ENCODE measurements at regions not wholly inside any gene's neighbourhood (a gene's known extent, or its start where the extent isn't known, plus 50 kb on each side); places are given as distances from the start of the nearest gene placed in this dataset.
"Not testable (repeated sequence)": the region's sequence is repeated elsewhere in the genome, so short reads cannot be mapped to it uniquely, and the experiment has no call there.

DNA sequence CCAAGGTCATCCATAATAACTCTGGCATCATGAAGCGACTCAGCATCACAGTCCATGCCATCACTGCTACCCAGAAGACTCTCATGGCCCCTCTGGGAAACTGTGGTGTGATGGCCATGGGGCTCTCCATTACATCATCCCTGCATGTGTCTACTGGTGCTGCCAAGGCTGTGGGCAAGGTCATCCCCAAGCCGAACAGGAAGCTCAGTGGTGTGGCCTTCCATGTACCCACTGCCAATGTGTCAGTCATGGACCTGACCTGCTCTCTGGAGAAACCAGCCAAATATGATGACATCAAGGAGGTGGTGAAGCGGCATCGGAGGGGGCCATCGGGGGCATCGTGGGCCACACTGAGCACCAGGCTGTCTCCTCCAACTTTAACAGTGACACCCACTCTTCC is 65.1 kb upstream of the ARHGAP29 start:
- no peak for DNase-seq (ENCODE audit: low spot score)

DNA sequence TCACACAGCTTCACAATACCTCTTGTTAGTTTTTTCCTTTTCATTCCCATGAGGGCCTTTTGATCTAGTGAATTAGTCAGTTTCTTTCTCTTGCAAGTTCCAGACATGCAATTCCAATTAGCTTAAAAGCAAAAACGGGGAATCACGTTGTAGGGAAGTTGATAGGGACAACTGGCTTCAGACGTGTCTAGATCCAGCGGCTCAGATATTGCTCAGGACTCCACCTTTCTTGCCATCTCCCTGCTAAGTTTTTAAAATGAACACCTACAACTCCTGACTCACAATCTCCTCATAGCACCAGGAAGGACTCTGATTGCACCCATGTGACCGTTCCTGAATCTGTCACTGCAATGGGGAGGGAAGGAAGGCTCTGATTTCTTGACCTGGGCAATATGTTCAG is 63.8 kb upstream of the ARHGAP29 start:
- DNase-seq (ENCODE audit: low spot score) = no peak

DNA sequence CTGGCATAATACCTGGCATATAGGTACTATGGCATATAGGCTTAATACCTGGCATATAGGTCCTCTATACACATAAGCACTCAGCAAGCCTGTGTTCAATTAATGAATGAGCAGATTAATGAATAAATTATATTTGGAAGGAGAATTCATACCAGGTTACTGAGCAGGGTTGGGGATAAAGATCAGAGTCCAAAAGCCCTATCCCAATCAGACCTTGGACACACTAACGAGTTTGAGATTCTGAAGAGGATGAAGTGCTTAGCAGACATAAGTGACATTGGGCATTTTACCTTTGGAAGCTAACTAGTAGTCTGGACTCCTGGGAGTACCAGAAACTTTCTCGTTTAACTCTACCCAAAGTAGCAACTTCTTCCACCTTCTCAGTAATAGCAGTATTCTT is 63.3 kb upstream of the ARHGAP29 start:
- no peak for DNase-seq (ENCODE audit: low spot score)

DNA sequence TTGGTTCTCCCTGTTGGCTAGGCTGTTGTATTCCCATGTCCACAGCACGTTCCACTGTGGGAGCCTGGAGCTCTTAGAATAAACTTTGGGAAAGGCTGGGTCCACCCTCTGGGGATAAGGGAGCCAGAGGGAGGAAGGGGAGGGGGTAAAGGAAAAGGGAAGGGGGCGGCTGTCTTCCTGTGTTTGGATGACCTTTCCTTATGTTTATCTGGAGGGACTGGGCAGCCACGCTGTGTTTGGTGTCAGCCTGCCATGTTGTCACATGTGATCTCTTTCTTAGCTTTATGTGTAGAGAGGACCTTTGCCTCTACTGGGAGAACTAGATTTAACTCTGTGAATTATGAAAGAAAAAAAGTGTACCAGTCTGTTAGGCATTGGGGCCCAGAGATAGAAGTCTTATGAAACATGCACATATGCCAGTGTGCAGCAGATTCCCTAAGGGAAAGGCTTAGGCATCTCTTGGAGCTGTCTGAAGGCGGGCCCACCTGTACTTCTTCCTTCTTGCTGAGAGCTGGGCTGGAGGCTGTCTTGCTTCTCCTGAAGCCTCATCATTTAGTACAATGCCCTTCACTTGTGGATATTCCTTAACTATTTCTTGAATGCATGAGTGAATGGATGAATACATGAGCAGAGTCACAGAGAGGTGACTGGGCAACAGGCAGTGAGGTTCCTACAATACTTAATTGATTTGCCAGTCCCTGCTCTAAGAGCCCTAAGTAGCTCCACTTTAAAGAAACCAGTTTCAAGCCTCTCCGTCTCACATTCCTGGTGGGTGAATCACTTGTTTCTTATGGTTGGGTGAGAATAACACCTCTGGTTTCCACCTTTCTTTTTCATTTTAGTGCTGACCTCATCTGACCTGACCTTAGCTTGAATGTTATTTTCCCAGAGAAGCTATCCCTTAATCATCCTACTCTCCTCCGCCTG is 62.5 kb upstream of the ARHGAP29 start:
- no peak for DNase-seq (ENCODE audit: low spot score)

DNA sequence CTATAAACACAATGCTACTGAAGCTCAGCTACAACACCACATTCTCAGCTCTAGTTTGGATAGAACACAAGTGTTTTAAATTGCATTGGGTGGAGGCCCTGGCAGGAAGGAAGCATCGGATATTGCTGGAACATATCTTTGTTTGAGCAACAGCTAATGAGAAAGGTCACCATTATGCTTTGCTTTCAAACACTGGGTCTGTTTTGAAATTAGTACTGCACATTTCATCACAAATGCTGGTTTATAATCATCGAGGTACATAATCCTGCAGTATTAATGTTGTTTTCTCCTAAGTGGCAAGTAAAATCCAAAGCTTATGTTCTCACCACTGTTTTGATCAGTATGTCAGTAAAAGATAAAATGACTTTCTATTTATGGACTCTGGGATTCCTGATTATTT is 61.5 kb upstream of the ARHGAP29 start:
- no peak for DNase-seq (ENCODE audit: low spot score)

DNA sequence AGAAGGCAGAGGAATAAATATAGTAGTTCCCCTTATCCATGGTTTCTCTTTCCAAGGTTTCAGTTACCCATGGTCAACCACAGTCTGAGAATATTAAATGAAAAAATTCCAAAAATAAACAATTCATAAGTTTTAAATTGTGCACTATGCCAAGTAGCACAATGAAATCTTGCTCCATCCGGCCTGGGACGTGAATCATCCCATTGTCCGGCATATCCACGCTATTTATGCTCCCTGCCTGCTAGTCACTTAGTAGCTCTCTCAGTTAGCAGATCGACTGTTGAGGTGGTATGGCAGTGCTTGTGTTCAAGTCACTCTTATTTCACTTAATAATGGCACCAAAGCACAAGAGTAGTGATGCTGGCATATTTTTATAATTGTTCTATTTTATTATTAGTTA is 58.6 kb upstream of the ARHGAP29 start:
- DNase-seq (ENCODE audit: low spot score) = no peak

DNA sequence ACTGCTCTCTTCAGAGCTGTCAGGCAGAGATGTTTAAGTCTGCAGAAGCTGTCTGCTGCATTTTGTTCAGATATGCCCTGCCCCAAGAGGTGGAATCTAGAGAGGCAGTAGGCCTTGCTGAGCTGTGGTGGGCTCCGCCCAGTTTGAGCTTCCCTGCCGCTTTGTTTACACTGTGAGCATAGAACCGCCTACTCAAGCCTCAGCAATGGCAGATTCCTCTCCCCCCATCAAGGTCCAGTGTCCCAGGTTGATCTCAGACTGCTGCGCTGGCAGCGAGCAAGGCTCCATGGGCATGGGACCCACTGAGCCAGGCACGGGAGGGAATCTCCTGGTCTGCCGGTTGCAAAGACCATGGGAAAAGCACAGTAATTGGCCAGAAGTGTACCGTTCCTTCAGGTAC is 55.6 kb upstream of the ARHGAP29 start:
- DNase-seq (ENCODE audit: low spot score) = not testable (repeated sequence)

DNA sequence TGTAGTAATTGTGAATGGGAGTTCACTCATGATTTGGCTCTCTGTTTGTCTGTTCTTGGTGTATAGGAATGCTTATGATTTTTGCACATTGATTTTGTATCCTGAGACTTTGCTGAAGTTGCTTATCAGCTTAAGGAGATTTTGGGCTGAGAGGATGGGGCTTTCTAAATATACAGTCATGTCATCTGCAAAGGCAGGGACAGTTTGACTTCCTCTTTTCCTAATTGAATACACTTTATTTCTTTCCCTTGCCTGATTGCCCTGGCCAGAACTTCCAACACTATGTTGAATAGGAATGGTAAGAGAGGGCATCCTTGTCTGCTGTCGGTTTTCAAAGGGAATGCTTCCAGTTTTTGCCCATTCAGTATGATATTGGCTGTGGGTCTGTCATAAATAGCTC is 51.9 kb upstream of the ARHGAP29 start:
- DNase-seq (ENCODE audit: low spot score) = not testable (repeated sequence)

Measured in COLO829 (cell line).